T-helper 2 cell treated with Interferon-gamma antibody and Interleukin-4, amounts not matched to agents 5 μg/mL and 100 μg/mL, for 36 hours (primary cell): ENCODE measurements at regions not wholly inside any gene's neighbourhood (a gene's known extent, or its start where the extent isn't known, plus 50 kb on each side); places are given as distances from the start of the nearest gene placed in this dataset.

Source experiments
- DNase-seq: peaks from one replicate; pipeline ENCODE4 v3.0.0; 2021; ENCODE audit warnings: low spot score
- H3K27ac Mint-ChIP-seq: one replicate; pipeline ENCODE4 v1.8.0; 2021; ENCODE audit warnings: mild to moderate bottlenecking, mixed read lengths
- H3K27me3 Mint-ChIP-seq: one replicate; pipeline ENCODE4 v1.8.0; 2021; ENCODE audit warnings: low read depth, mixed read lengths
- H3K36me3 Mint-ChIP-seq: one replicate; pipeline ENCODE4 v1.8.0; 2021; ENCODE audit warnings: low read depth, mixed read lengths
- H3K4me1 Mint-ChIP-seq: one replicate; pipeline ENCODE4 v1.8.0; 2021; ENCODE audit warnings: low read depth, mixed read lengths
- H3K4me3 Mint-ChIP-seq: one replicate; pipeline ENCODE4 v1.8.0; 2022; ENCODE audit warnings: mild to moderate bottlenecking, moderate library complexity, mixed read lengths
- H3K9me3 Mint-ChIP-seq: one replicate; pipeline ENCODE4 v1.8.0; 2021; ENCODE audit warnings: mixed read lengths

DNA sequence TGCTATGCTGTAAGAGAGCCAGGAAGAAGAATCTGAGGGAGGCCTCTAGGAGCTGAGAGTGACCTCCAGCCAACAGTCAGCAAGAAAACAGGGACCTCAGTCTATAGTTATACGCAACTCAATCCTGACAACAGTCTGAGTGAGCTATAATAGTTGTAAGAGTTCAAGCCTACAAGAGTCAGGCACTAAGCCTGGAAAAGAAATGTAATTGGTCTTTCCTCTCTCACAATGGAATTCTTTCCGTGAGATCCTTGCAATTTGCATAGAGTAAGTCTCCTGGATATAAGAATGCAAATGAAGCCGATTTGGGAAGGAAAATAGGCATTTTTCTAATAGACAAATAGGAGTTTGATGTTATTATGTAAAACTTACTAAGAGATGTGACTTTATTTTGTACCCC is 1332.6 kb upstream of the CELF4 start:
- no peaks in the 10 kb centered on the region for H3K27me3 Mint-ChIP-seq

GRCh38 chr18:38895560-38895959 is 1330.0 kb upstream of the CELF4 start:
- Mint-ChIP-seq H3K27me3 (no peaks in the 10 kb centered on the region), H3K4me1 (no peaks in the 10 kb centered on the region), H3K9me3 (no peaks in the 10 kb centered on the region), H3K4me3 (no peak overlapping the region), H3K36me3 (no peaks in the 10 kb centered on the region), H3K27ac (no peak overlapping the region)
- no peak for DNase-seq

More for the DNA sequence above, 1332.6 kb upstream of the CELF4 start:
- Mint-ChIP-seq H3K4me1 (no peaks in the 10 kb centered on the region), H3K36me3 (no peaks in the 10 kb centered on the region), H3K4me3 (no peak overlapping the region), H3K9me3 (no peaks in the 10 kb centered on the region), H3K27ac (no peak overlapping the region)
- no peak for DNase-seq

DNA sequence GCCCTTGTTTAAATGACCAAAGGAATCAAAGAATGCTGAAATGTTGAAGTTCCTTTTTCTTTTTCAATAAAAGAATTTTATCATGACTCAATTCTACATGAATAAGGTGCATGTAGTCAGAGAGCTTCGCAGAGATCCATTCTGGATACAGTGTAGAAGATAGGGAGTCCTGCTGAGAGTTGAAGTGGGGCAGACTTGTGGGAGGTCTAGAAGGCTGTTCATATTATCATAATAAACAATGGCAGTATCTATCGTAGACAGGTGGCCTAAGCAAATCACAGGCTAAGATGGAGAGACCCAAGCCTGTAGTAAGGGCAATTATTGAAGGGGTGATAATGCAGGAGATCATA is 1322.0 kb upstream of the CELF4 start:
- Mint-ChIP-seq H3K36me3 (no peaks in the 10 kb centered on the region), H3K9me3 (no peaks in the 10 kb centered on the region), H3K27ac (no peak overlapping the region), H3K27me3 (no peaks in the 10 kb centered on the region), H3K4me3 (no peak overlapping the region), H3K4me1 (no peaks in the 10 kb centered on the region)
- DNase-seq, result no peak

DNA sequence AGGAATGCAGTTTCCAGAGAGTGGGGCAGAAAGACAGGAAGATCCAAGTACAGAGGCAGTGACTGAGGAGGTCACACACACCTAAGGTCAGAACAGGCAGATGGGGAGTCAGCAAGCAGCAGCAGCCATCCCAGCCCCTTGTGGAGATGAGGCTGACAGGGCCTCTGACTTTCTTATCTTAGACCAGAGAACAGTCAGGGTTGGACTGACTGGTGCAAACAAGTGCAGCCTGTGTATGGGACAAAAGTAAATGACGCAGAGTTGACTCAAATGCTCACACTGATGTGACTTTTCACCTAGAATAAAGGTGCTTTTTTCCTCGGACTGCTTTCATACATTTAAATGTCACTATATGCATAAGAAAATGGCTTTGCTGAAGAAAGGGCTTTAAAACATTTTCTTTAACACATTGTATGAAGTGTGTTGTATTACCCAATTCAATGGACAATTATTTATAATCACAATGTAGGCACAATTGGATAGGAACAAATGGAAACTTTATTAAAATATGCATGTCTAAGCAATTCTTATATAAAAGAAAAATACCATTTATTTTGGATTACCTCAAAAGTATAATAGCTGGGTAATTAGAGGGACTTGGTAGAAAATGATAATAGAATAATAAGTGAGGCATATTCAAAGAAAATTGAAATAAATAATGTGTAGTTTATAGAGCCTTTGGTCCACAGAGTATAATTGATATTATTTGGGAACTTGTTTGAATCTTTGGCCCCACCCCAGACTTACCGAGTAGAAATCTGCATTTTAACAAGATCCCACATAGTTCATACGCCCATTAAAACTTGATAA is 1321.5 kb upstream of the CELF4 start:
- no peaks in the 10 kb centered on the region for H3K27me3 Mint-ChIP-seq

DNA sequence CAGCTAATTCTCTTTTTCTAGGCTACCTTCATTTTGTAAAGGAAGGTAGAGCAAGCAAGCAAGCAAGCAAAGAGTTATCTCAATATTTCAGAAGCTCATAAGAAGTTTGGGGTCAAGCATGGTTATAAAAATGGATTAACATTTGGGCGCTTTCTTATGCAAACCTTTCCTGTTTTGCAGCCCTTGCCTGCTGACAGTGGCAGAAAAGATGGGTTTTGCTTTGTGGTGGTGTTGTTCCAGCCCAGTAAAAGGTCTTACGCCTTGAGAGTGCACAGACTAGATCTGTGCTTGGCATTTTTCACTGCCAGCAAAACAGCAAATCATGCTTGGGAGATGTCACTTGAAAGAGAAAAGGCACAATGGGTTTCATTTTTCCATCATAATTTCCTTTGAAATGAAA is 1320.6 kb upstream of the CELF4 start:
- H3K36me3 Mint-ChIP-seq, result no peaks in the 10 kb centered on the region
- no peaks in the 10 kb centered on the region for H3K4me1 Mint-ChIP-seq
- no peaks in the 10 kb centered on the region for H3K9me3 Mint-ChIP-seq
- no peak for DNase-seq
- no peak overlapping the region for H3K27ac Mint-ChIP-seq
- no peaks in the 10 kb centered on the region for H3K27me3 Mint-ChIP-seq
- no peak overlapping the region for H3K4me3 Mint-ChIP-seq

More for the DNA sequence above, 1321.5 kb upstream of the CELF4 start:
- Mint-ChIP-seq H3K4me3 (no peak overlapping the region), H3K4me1 (no peaks in the 10 kb centered on the region), H3K27ac (no peak overlapping the region), H3K9me3 (no peaks in the 10 kb centered on the region), H3K36me3 (no peaks in the 10 kb centered on the region)
- DNase-seq, result no peak

GRCh38 chr18:38884050-38884449 is 1318.5 kb upstream of the CELF4 start:
- no peaks in the 10 kb centered on the region for H3K36me3 Mint-ChIP-seq
- H3K27ac Mint-ChIP-seq, result no peak overlapping the region
- no peak for DNase-seq
- no peaks in the 10 kb centered on the region for H3K27me3 Mint-ChIP-seq
- no peaks in the 10 kb centered on the region for H3K4me1 Mint-ChIP-seq
- H3K9me3 Mint-ChIP-seq, result no peaks in the 10 kb centered on the region
- H3K4me3 Mint-ChIP-seq, result no peak overlapping the region

GRCh38 chr18:38883111-38883510 is 1317.5 kb upstream of the CELF4 start:
- Mint-ChIP-seq H3K9me3 (no peaks in the 10 kb centered on the region), H3K27me3 (no peaks in the 10 kb centered on the region), H3K4me1 (no peaks in the 10 kb centered on the region), H3K36me3 (no peaks in the 10 kb centered on the region), H3K27ac (no peak overlapping the region), H3K4me3 (no peak overlapping the region)
- DNase-seq, result no peak

DNA sequence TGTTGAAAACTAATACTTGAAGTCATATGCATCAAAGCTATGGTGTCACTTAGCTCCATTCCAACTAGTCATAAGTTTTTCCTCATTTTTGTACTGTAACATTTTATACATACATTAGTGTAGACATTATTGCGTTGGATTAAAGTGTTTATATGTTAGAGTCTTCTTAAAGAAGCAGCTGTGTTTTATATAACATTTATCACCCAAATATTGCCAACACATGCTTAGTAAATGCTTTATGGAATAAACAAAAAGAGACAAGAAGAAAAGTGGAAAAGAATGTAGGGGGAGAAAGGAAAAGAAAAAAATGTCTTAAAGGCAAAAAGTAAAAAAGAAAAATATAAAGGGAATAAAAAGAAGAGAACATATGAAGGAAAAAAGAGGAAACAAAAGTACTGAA is 1314.3 kb upstream of the CELF4 start:
- no peaks in the 10 kb centered on the region for H3K4me1 Mint-ChIP-seq
- no peaks in the 10 kb centered on the region for H3K27me3 Mint-ChIP-seq
- DNase-seq, result no peak
- H3K4me3 Mint-ChIP-seq, result no peak overlapping the region
- H3K27ac Mint-ChIP-seq, result no peak overlapping the region
- H3K36me3 Mint-ChIP-seq, result no peaks in the 10 kb centered on the region
- no peaks in the 10 kb centered on the region for H3K9me3 Mint-ChIP-seq

DNA sequence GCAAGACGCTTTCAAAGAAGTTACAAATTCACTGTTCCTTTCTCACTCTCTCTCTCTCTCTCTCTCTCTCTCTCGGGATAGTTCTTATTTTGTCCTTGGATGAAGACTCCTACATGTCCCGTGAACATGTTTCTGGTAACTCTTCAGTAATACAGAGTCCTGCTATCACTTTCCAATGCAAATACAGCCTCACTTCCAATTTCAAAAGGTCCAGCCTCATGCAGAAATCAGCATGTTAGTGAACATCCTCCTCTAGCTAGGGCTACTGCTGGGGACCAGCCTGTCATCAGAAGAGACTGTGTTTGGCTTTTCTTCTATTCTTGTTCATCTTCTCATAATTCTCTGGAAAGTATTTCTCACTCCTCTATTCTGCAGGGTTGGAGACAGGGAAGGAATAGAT is 1306.7 kb upstream of the CELF4 start:
- Mint-ChIP-seq H3K36me3 (no peaks in the 10 kb centered on the region), H3K9me3 (no peaks in the 10 kb centered on the region), H3K4me3 (no peak overlapping the region), H3K4me1 (no peaks in the 10 kb centered on the region), H3K27ac (no peak overlapping the region), H3K27me3 (no peaks in the 10 kb centered on the region)
- no peak for DNase-seq

GRCh38 chr18:38868757-38869156 is 1303.2 kb upstream of the CELF4 start:
- DNase-seq, result no peak
- no peaks in the 10 kb centered on the region for H3K4me1 Mint-ChIP-seq
- no peak overlapping the region for H3K27ac Mint-ChIP-seq
- H3K4me3 Mint-ChIP-seq, result no peak overlapping the region
- no peaks in the 10 kb centered on the region for H3K27me3 Mint-ChIP-seq
- H3K36me3 Mint-ChIP-seq, result no peaks in the 10 kb centered on the region
- no peaks in the 10 kb centered on the region for H3K9me3 Mint-ChIP-seq

DNA sequence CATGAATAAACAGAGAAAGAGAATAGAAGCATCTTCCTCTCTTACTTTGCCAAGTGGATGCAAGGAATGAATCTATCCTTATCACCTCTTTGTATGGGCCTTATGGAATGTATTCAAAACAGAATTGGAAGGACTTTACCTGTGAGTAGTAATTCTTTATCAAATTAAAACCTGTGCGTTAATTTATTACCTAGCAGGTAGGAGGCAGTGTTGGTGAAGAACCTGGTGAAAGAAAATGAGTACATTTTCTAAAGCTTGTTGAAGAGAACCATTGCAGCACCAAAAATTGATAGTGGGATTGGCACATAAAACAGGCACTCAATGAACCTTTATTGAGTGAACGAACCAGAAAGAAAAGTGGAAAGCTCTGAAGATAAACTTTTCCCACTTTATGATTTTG is 1302.1 kb upstream of the CELF4 start:
- DNase-seq, result no peak
- no peaks in the 10 kb centered on the region for H3K9me3 Mint-ChIP-seq
- H3K4me1 Mint-ChIP-seq, result no peaks in the 10 kb centered on the region
- H3K36me3 Mint-ChIP-seq, result no peaks in the 10 kb centered on the region
- H3K27me3 Mint-ChIP-seq, result no peaks in the 10 kb centered on the region
- H3K27ac Mint-ChIP-seq, result no peak overlapping the region
- H3K4me3 Mint-ChIP-seq, result no peak overlapping the region

- Mint-ChIP-seq H3K27ac (no peak overlapping the region), H3K27me3 (no peaks in the 10 kb centered on the region), H3K9me3 (peaks cover 4% of the 10 kb centered on the region), H3K4me3 (no peak overlapping the region), H3K36me3 (no peaks in the 10 kb centered on the region), H3K4me1 (no peaks in the 10 kb centered on the region)
- DNase-seq, result no peak
These were observed 1285.9 kb upstream of the CELF4 start for GRCh38 chr18:38851526-38851925.

- no peak overlapping the region for H3K4me3 Mint-ChIP-seq
- DNase-seq, result no peak
- no peaks in the 10 kb centered on the region for H3K9me3 Mint-ChIP-seq
- no peaks in the 10 kb centered on the region for H3K27me3 Mint-ChIP-seq
- no peaks in the 10 kb centered on the region for H3K36me3 Mint-ChIP-seq
- no peaks in the 10 kb centered on the region for H3K4me1 Mint-ChIP-seq
- H3K27ac Mint-ChIP-seq, result no peak overlapping the region
These were observed 1281.7 kb upstream of the CELF4 start for GRCh38 chr18:38847326-38847725.

- no peaks in the 10 kb centered on the region for H3K9me3 Mint-ChIP-seq
- H3K4me3 Mint-ChIP-seq, result no peak overlapping the region
- no peaks in the 10 kb centered on the region for H3K36me3 Mint-ChIP-seq
- no peaks in the 10 kb centered on the region for H3K27me3 Mint-ChIP-seq
- H3K4me1 Mint-ChIP-seq, result no peaks in the 10 kb centered on the region
- no peak overlapping the region for H3K27ac Mint-ChIP-seq
- no peak for DNase-seq
These were observed 1277.7 kb upstream of the CELF4 start for GRCh38 chr18:38843291-38843690.

DNA sequence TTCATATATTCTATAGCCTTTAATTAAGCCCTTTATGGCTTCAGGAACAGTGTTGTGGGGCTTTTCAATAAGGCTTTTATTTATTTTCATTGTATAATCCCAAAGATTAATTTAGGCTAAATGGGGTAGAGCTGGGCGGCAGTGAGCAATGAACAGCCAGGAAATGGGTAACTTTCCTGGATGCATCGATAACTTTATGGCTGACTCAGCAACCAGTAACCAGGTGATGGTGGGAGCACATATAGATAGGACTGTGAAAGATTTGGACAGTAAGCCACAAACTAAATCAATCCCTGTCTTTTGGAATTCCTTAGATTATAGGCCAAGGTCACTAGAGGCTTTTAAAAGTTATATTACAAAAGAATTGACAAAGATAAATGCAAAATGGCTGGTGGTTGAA is 1260.6 kb upstream of the CELF4 start:
- Mint-ChIP-seq H3K36me3 (no peaks in the 10 kb centered on the region), H3K27ac (no peak overlapping the region), H3K4me1 (no peaks in the 10 kb centered on the region), H3K27me3 (no peaks in the 10 kb centered on the region), H3K4me3 (no peak overlapping the region), H3K9me3 (no peaks in the 10 kb centered on the region)
- DNase-seq, result no peak
